Ramos (cell line): ENCODE measurements at regions not wholly inside any gene's neighbourhood (a gene's known extent, or its start where the extent isn't known, plus 50 kb on each side); places are given as distances from the start of the nearest gene placed in this dataset.

Source experiments
- in situ Hi-C: fragments of 300-500 bp; cut with MboI; formaldehyde crosslinking; loops from one replicate; pipeline ENCODE4 v1.14.3; 2022; ENCODE audit warnings: low sequenced_read_pairs; ENCODE audit not compliant: unreplicated experiment

- in situ Hi-C loops, result no loop called here
Measured at GRCh38 chr4:15254236-15254880, 173.5 kb upstream of the C1QTNF7 start.

GRCh38 chr4:15255537-15255936 lies 172.3 kb upstream of the C1QTNF7 start:
- in situ Hi-C loops, result no loop called here

GRCh38 chr4:15260758-15261157 lies 167.1 kb upstream of the C1QTNF7 start:
- in situ Hi-C loops, result no loop called here

GRCh38 chr4:15262396-15262795 lies 165.4 kb upstream of the C1QTNF7 start:
- in situ Hi-C loops, result no loop called here

- in situ Hi-C loops, result no loop called here
Measured at GRCh38 chr4:15270201-15270600, 157.6 kb upstream of the C1QTNF7 start.

- in situ Hi-C loops, result no loop called here
Measured at GRCh38 chr4:15286041-15286440, 141.8 kb upstream of the C1QTNF7 start.

GRCh38 chr4:15291122-15291521 lies 136.7 kb upstream of the C1QTNF7 start:
- in situ Hi-C loops, result no loop called here

GRCh38 chr4:15293711-15294110 lies 134.1 kb upstream of the C1QTNF7 start:
- in situ Hi-C loops, result no loop called here

- in situ Hi-C loops, result no loop called here
Measured at GRCh38 chr4:15294202-15294601, 133.6 kb upstream of the C1QTNF7 start.

GRCh38 chr4:15294832-15295231 lies 133.0 kb upstream of the C1QTNF7 start:
- in situ Hi-C loops, result no loop called here

- in situ Hi-C loops, result no loop called here
Measured at GRCh38 chr4:15295421-15296162, 132.2 kb upstream of the C1QTNF7 start.

GRCh38 chr4:15297344-15297743 lies 130.5 kb upstream of the C1QTNF7 start:
- in situ Hi-C loops, result no loop called here

- in situ Hi-C loops, result no loop called here
Measured at GRCh38 chr4:15299627-15300026, 128.2 kb upstream of the C1QTNF7 start.

- in situ Hi-C loops, result no loop called here
Measured at GRCh38 chr4:15303052-15303641, 124.7 kb upstream of the C1QTNF7 start.

GRCh38 chr4:15314974-15315373 lies 112.9 kb upstream of the C1QTNF7 start:
- in situ Hi-C loops, result no loop called here

- in situ Hi-C loops, result no loop called here
Measured at GRCh38 chr4:15317246-15317645, 110.6 kb upstream of the C1QTNF7 start.

GRCh38 chr4:15318621-15319348 lies 109.0 kb upstream of the C1QTNF7 start:
- in situ Hi-C loops, result no loop called here

- in situ Hi-C loops, result no loop called here
Measured at GRCh38 chr4:15320121-15320678, 107.6 kb upstream of the C1QTNF7 start.

- in situ Hi-C loops, result no loop called here
Measured at GRCh38 chr4:15322006-15322405, 105.8 kb upstream of the C1QTNF7 start.

GRCh38 chr4:15325987-15326386 lies 101.8 kb upstream of the C1QTNF7 start:
- in situ Hi-C loops, result no loop called here
